ENCODE measurements at regions not wholly inside any gene's neighbourhood (a gene's known extent, or its start where the extent isn't known, plus 50 kb on each side); places are given as distances from the start of the nearest gene placed in this dataset.

DNA sequence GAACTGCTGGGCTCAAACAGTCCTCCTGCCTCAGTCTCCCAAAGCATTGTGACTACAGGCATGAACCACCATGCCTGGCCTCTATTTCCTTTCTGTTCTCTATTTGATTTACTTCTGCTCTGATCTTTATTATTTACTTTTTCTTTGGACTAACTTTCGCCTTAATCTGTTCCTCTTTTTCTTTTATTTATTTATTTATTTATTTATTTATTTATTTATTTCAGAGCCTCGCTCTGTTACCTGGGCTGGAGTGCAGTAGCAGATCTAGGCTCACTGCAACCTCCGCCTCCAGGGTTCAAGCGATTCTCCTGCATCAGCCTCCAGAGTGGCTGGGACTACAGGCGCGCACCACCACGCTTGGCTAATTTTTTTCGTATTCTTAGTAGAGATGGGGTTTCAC lies 1158.3 kb upstream of the GOT2 start:
- intact Hi-C loops (cut with DNase I): no loop called here
- TF ChIP-seq, protein P1, sequence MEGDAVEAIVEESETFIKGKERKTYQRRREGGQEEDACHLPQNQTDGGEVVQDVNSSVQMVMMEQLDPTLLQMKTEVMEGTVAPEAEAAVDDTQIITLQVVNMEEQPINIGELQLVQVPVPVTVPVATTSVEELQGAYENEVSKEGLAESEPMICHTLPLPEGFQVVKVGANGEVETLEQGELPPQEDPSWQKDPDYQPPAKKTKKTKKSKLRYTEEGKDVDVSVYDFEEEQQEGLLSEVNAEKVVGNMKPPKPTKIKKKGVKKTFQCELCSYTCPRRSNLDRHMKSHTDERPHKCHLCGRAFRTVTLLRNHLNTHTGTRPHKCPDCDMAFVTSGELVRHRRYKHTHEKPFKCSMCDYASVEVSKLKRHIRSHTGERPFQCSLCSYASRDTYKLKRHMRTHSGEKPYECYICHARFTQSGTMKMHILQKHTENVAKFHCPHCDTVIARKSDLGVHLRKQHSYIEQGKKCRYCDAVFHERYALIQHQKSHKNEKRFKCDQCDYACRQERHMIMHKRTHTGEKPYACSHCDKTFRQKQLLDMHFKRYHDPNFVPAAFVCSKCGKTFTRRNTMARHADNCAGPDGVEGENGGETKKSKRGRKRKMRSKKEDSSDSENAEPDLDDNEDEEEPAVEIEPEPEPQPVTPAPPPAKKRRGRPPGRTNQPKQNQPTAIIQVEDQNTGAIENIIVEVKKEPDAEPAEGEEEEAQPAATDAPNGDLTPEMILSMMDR (IDR thresholded peaks at IDR 0.05): no peak
- no peak for TF ChIP-seq POLR2A (IDR thresholded peaks at IDR 0.05)
- no peak for TF ChIP-seq EP300 (IDR thresholded peaks at IDR 0.05)
- no peaks in the 10 kb centered on the region for H3K27me3 ChIP-seq
- H3K9me3 ChIP-seq: no peaks in the 10 kb centered on the region
- no peak overlapping the region for H3K27ac ChIP-seq
- H3K36me3 ChIP-seq: no peaks in the 10 kb centered on the region
- no peak overlapping the region for H3K4me3 ChIP-seq
- DNase-seq: no peak
- no peaks in the 10 kb centered on the region for H3K4me1 ChIP-seq (ENCODE audit: insufficient read depth)
- 94 to 97% (median 96%) methylated on average over 8 of the region's 8 CpGs for WGBS, 3 donors

DNA sequence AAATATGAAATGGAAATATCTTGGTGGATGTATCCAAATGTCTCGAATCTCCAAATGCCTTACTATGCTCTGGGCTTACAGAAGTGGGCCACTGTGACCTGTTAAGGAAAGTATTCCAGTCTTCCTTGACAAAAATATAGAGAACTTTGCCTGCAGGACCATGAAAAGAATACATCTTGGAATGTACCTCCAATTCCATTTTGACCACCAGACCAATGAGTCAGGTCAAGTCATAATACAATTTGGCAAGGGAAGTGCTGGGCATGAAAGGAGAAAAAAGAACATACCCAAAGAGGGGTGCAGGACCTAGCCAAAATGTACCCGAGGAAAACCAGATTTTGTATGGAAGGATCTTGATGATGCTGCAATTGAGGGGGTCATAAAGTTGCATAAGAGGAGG lies 1153.7 kb upstream of the GOT2 start:
- intact Hi-C loops (cut with DNase I): no loop called here
- Histone ChIP-seq H3K9me3 (no peaks in the 10 kb centered on the region), H3K36me3 (no peaks in the 10 kb centered on the region), H3K27ac (no peak overlapping the region), H3K27me3 (no peaks in the 10 kb centered on the region), H3K4me1 (ENCODE audit: insufficient read depth) (no peaks in the 10 kb centered on the region), H3K4me3 (no peak overlapping the region)
- no peak for TF ChIP-seq POLR2A (IDR thresholded peaks at IDR 0.05)
- TF ChIP-seq, protein P1 (IDR thresholded peaks at IDR 0.05): no peak
- no peak for TF ChIP-seq EP300 (IDR thresholded peaks at IDR 0.05)
- DNase-seq: no peak
- WGBS, 3 donors: 80 to 86% (median 82%) methylated on average over 2 of the region's 2 CpGs

DNA sequence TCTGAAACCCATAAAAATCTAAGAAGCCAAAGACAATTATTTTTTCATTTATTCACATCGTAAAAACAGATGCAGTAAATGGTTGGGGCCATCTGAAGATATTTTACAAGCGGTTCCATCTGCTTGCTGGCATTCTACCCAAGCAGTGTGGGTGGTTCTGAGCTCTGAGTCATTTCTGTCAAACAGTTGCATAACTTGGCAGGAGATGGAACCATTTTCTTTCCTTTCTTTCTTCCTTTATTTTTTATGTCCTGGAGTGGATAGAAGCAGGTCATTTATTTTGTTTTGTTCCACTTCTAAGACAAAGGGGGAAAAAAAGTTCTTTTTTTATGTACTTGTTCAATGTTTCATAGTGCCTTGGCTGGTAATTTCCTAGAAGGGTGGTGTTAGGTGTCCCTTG lies 1151.9 kb upstream of the GOT2 start:
- no peaks in the 10 kb centered on the region for H3K4me1 ChIP-seq (ENCODE audit: insufficient read depth)
- no peak overlapping the region for H3K27ac ChIP-seq
- intact Hi-C loops (cut with DNase I): no loop called here
- H3K36me3 ChIP-seq: no peaks in the 10 kb centered on the region
- TF ChIP-seq EP300 (IDR thresholded peaks at IDR 0.05) (no peak), POLR2A (IDR thresholded peaks at IDR 0.05) (no peak)
- TF ChIP-seq, protein P1 (IDR thresholded peaks at IDR 0.05): no peak
- H3K9me3 ChIP-seq: no peaks in the 10 kb centered on the region
- WGBS, 3 donors: 2 to 6% (median 5%) methylated on average over 2 of the region's 2 CpGs
- no peak for DNase-seq
- no peaks in the 10 kb centered on the region for H3K27me3 ChIP-seq
- H3K4me3 ChIP-seq: no peak overlapping the region

DNA sequence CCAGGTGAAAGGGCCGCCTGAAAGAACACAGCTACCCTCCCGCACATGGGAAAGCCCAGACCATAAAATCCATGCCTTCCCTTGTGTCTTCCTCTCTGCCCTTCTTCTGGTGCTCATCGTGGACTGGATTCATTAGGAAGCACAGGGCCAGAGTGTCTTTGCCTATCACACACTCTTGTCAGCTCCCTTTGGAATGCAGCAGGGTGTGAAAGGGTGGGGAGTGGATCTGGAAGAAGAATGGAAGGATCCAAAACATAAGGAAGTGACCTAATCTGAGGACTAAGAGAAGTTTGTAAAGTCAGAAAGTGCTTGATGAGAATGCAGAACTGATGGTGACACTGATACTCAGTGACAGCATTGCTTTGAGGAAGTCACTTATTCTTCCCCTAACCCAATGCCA lies 1147.3 kb upstream of the GOT2 start:
- no peaks in the 10 kb centered on the region for H3K9me3 ChIP-seq
- no peak for TF ChIP-seq POLR2A (IDR thresholded peaks at IDR 0.05)
- no peak for TF ChIP-seq EP300 (IDR thresholded peaks at IDR 0.05)
- TF ChIP-seq, protein P1 (IDR thresholded peaks at IDR 0.05): no peak
- DNase-seq: no peak
- H3K27ac ChIP-seq: no peak overlapping the region
- WGBS, 3 donors: 60 to 70% (median 61%) methylated on average over 3 of the region's 3 CpGs
- no peak overlapping the region for H3K4me3 ChIP-seq
- H3K27me3 ChIP-seq: no peaks in the 10 kb centered on the region
- H3K36me3 ChIP-seq: no peaks in the 10 kb centered on the region
- intact Hi-C loops (cut with DNase I): no loop called here
- H3K4me1 ChIP-seq (ENCODE audit: insufficient read depth): no peaks in the 10 kb centered on the region

DNA sequence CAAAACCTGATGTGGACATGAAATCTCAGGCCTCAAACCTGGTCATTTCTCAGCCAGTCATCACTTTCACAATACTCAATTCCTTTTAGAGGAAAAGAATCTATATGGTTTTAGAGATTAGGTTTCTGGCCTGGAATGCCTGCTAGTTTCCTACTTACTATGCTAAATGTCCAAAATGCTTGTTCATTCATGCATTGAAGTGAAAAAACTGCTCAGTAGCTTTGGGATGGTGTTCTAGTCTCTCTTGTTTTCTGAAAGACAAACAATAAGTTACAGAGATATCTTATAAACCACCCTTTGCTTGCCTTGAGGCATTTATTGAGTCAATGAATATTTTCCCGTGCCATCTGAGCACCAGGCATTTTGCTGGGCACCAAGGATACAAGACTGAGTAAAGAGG lies 1146.5 kb upstream of the GOT2 start:
- Histone ChIP-seq H3K36me3 (no peaks in the 10 kb centered on the region), H3K27me3 (no peaks in the 10 kb centered on the region), H3K27ac (no peak overlapping the region), H3K4me1 (ENCODE audit: insufficient read depth) (no peaks in the 10 kb centered on the region), H3K9me3 (no peaks in the 10 kb centered on the region), H3K4me3 (no peak overlapping the region)
- intact Hi-C loops (cut with DNase I): no loop called here
- no peak for TF ChIP-seq POLR2A (IDR thresholded peaks at IDR 0.05)
- TF ChIP-seq EP300 (IDR thresholded peaks at IDR 0.05): no peak
- TF ChIP-seq, protein P1 (IDR thresholded peaks at IDR 0.05): no peak
- DNase-seq: no peak
- 69 to 74% (median 74%) methylated on average over 1 of the region's 1 CpG for WGBS, 3 donors

Measured in ovary (tissue), 7 donors.